Gastrocnemius medialis (tissue), 4 donors: ENCODE measurements at regions not wholly inside any gene's neighbourhood (a gene's known extent, or its start where the extent isn't known, plus 50 kb on each side); places are given as distances from the start of the nearest gene placed in this dataset.

Experiments
- CTCF ChIP-seq, 5 experiments: fragments of 450-650 bp in 3 of 5; fragments of 200-600 bp in 2 of 5; sonication (generic) in 2 of 5; IDR thresholded peaks in 4 of 5; conservative IDR thresholded peaks in 1 of 5; 1 replicate in 4 of 5; 2 replicates in 1 of 5; pipeline ENCODE4 v1.5.1; 2016 to 2019; ENCODE audit warnings: antibody characterized with exemption in 5 of 5, mild to moderate bottlenecking in 3 of 5, moderate library complexity in 3 of 5
- POLR2A ChIP-seq, 2 donors: fragments of 450-650 bp; IDR thresholded peaks; one replicate each; pipeline ENCODE4 v1.6.1; 2017; ENCODE audit warnings: antibody characterized with exemption in 2 of 2, mild to moderate bottlenecking in 2 of 2, moderate library complexity in 2 of 2

- TF ChIP-seq CTCF (IDR thresholded peaks at IDR 0.05 in 4 of 5, conservative IDR thresholded peaks at IDR 0.05 in 1 of 5): no peak
- no peak for TF ChIP-seq POLR2A (IDR thresholded peaks at IDR 0.05)
These were observed 484.7 kb downstream of the LRIG3 start for GRCh38 chr12:58435647-58436046.
